ENCODE measurements at regions not wholly inside any gene's neighbourhood (a gene's known extent, or its start where the extent isn't known, plus 50 kb on each side); places are given as distances from the start of the nearest gene placed in this dataset.

GRCh38 chr4:132316738-132317137 lies 832.4 kb upstream of the PCDH10 start:
- no peak for TF ChIP-seq CTCF (IDR thresholded peaks at IDR 0.05)
- no peak for TF ChIP-seq POLR2A (IDR thresholded peaks at IDR 0.05)

Data from lower leg skin (tissue), 3 donors.